Activated gamma-delta T cell treated with Interleukin-2 at 50 U/mL for 16 hours (primary cell): ENCODE measurements at regions not wholly inside any gene's neighbourhood (a gene's known extent, or its start where the extent isn't known, plus 50 kb on each side); places are given as distances from the start of the nearest gene placed in this dataset.
"Not testable (repeated sequence)": the region's sequence is repeated elsewhere in the genome, so short reads cannot be mapped to it uniquely, and the experiment has no call there.

Experiments used
- DNase-seq: peaks from one replicate; pipeline ENCODE4 v3.0.0-alpha.2; 2020

DNA sequence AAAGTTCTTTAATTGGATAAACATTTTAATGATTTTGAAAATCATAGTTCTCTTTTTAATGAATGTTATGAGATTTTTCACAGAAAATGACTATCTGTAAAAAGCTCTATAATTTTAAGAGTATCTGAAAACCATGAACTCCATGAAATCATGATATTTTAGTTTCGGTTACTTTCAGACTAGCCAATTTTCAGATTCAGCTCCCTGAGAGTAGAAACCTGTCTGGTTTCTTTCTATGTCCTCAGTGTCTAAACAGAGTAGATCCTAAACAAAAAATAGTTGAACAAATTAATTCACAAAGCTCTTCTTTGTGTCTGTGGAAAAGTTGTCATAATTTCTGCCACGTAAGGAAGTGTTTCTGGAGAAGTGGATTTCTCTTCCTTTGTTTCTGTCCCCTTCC, 1247.7 kb downstream of the NSUN3 start:
- no peak for DNase-seq

DNA sequence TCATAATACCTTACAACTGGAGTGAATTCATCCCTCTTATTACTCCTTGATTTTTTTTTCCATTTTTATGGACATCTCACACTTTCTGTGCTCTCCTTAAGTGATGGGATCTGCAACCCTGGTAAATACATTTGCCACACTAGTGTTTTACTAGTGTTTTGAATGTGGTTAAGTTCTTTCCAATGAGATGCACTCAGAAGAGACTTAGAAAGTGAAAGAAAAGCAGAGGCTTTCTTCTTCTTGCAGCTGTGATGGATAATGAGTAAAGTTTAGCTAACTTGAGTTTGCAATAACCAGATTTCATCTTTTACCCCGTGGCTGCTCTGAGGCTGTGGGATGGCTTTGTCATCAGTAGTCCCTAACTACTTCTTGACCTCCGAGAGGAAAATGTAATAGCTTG, 1248.4 kb downstream of the NSUN3 start:
- DNase-seq = no peak

DNA sequence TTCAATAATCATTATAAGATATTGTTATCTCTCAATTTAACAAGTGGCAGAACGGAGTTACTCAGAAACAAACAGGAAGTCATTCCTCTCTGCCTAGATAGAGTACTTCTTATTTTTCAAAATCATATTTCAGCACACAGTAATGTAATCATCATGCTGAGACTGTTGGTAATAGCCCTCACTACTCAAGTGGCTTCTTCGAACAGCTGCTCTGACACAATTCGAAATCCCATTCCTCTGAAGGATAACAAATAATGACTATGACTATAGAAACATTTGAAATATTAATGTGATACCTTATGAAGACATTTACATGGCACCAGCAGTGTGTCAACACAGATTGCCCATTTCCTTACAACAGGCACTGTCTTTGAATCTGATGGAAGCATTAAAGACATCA, 1249.8 kb downstream of the NSUN3 start:
- DNase-seq = no peak

DNA sequence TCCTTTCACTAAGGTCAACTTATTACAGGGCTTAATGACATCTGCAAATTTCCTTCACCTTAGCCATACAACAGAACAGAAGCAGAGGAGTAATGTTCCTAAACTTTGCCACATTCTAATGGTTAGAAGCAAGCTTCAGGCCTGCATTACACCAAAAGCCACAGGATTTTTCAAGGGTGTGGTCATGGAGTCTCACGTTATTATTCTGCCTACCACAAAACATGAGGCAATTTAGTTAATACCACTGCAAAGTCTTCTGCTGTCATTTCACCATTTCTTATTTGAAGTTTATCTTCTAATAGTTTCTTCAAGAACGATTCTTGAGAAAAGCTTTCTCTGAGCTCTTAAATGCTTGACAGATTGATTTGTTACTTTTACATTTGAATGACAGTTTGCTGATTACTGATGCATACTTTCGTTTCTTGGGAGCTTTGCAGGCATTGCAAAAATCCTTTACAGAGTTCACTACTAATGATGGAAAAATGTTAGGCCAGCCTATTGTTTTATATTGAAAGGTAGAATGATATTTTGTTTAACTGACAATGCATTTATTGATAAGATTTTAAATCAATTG, 1257.1 kb downstream of the NSUN3 start:
- no peak for DNase-seq

DNA sequence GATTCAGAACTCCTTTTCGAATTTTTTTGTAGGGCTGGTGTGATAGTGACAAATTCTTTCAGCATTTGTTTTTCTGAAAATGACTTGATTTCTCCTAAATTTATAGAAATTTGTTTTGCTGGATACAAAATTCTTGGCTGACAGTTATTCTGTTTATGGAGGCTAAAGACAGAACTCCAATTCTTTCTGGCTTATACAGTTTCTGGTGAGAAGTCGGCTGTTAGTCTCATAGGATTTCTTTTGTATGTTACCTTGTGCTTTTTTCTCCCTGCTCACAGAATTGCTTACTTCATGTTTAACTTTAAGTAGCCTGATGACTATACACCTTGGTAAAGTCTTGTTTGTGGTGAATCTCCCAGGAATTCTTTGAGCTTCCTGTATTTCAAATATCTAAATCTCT, 1264.6 kb downstream of the NSUN3 start:
- no peak for DNase-seq

DNA sequence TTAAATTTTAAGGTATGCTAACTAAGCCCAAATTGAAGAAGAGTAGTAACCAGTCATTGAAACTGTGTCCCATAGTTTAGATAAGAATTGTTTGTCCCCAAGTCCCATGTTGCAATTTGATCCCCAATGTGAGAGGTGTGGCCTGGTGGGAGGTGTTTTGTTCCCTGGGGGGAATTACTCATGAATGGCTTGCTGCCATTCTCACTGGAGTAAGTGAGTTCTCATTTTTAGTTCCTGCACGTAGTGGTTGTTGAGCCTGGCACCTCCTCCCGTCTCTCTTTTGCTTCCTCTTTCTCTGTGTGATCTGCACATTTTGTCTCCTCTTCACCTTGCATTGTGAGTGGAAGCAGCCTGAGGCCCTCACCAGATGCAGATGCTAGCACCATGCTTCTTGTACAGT, 1271.0 kb downstream of the NSUN3 start:
- DNase-seq = no peak

DNA sequence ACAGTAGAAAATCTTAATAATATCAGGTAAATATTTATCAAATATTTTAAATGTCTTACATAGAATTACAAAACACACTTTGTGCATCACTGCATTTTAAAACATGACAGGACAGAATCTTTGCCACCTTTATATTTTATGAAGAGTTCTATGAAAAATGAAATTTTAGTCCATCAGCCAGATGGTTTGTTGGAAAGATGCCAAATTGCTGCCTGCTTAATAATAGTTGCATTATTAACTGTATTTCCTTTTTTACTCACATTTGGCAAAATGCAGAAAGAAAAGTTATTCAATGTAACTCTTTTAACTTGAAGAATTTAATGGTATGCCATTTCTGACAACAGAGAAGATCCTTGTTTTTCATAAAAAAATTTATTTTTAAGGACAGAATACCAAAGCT, 1271.6 kb downstream of the NSUN3 start:
- no peak for DNase-seq

DNA sequence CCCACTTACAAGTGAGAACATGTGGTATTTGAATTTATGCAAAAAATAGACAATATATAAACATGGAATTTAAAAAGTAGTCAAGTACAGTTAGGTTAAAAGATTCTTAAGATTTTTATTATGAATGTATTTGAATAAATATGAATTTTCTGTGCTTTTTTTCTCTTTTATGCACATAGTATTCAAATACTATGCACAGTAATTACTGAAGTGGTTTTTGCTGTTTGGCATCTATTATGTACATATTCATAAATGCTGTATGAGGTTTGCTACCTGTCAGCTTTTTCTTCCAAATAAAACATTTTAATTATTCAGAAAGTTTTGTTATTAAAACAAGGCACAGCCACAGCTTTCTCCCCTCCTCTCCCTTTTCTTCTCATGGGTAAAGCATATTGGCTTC, 1272.7 kb downstream of the NSUN3 start:
- no peak for DNase-seq

DNA sequence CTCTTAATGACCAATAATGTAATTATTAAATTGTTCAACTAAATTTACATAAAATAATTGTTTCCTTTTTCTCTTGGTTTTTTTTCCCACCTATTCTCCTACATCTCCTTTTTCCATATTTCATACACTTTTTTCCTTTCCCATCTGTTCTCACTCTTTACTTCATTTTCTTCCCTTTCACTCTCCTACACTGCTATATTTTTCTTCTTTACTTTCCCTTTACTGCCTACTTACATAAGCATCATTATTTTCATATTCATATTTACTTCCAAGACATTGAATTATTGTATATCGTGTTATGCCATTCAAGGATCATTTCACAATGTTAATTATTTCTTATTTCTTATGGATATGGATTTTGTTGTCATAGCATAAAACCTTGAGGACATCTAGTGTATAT, 1275.6 kb downstream of the NSUN3 start:
- DNase-seq = no peak

DNA sequence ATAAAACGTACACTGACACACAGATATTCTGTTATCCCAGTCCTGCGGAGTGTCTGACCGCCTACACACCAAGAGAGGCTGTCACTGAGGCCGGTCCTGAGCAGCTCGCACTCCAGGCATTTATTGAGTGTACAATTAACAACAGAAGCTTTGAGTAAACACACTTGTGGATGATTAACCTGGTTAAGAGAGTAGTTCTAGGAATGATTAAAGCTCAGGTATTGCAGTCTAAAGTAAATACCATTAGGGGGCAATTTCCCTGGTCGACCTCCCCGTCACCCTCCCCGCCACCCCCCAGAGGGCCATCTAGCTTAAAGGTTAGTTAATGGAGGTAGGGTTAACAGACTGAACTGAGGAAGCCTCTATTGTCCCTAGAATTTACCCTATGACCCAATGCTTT, 1278.5 kb downstream of the NSUN3 start:
- no peak for DNase-seq

DNA sequence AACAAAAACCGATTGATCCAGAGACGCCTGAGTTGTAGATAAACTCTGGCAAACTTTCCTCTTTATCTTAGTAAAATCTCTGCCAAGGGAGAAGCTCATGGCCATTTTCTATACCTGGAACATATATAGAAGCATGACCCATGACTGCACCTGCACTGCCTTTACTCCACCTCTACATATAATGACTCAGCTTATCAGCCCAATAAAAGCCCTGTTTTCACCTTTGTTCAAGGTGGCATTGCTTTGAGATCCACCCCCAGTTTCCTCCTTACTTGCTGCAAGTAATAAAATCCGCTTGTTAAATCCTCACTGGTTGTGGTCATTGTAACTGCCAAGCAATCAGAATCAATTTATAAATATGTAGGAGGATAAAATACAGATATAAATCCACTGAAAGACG, 1280.4 kb downstream of the NSUN3 start:
- no peak for DNase-seq

DNA sequence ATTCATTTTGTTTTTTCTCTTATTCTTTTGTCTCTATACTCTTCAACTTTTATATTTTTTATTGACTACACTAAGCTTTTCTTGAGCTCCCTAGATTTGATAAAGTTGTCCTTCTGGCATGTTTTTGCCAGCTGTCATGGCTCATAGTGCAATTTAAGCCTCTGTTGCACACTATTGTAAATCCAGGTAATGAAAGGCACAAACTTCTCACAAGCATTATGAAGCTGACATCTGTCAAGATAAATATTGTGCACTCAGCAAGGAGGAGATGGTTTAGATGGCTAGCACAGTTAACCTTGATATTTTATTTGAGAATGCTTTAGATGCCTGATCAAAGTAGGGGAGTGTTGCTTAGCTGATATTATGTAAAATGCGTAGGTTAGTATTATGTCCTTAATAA, 1280.9 kb downstream of the NSUN3 start:
- DNase-seq = no peak

DNA sequence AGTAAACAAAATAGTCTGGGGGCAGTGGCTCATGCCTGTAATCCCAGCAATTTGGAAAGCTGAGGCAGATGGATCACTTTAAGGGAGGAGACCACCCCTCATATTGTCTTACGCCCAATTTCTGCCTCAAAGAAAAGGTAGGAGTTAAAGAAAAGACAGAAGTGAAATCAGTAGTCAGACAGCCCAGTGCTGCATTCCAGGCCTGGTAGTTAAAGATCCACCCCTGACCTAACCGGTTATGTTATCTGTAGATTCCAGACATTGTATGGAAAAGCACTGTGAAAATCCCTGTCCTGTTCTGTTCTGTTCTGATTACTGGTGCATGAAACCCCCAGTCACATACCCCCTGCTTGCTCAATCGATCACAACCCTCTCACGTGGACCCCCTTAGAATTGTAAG, 1285.1 kb downstream of the NSUN3 start:
- not testable (repeated sequence) for DNase-seq

DNA sequence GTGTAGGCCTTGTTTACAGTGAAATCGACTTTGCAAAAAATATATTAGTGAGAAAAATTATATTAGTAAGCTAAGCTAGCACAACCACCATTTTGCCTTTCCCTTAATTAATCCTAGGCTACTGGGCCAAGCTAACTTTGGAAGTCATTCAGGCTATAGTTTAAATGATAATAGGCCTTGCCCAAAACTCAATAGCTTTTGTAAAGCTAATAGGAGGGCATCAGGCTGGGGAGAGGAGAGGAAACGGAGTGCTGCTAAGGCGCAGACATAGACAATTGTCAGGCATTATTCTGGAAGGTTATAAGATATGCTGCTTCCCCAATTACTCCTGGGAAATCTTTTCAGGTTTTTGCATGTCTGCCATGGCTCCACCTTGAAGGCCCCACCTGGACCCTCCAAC, 1286.0 kb downstream of the NSUN3 start:
- no peak for DNase-seq

DNA sequence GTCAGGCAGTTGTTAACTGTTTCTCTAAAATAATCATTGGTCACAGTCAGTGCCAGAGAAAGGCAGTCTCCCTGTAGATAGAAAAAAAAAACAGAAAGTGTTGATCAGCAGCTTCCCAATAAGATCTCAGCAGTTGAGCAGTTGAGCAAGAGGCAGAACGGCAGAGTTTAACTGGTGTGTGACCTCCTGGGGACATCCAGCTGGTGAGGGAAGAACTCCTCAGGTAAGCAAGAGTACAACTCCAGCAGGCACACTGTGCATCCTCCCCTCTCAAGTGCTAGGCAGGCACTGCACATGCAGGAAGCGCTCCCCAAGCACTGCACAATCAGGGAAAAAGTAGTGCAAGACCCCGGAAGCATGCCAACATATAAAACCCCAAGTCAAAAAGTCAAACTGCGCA, 1287.2 kb downstream of the NSUN3 start:
- no peak for DNase-seq

DNA sequence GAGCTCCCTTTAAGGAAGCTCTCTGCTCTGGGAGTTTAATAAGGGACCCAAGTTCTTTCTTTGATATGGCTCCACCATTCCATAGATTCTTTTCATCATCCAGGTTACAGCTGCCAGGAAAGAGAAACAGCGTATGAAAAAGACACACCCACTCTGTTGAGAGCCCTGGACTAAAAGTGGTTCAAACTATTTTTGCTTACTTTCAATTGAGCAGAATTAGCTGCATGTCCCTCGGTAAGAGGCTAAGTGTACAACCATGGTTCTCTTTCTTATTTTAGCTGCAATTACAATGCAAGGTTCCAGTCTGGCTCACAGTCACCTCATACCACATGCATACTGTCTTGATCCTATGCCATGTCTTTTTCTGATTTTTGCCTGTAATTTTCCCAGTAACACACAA, 1288.3 kb downstream of the NSUN3 start:
- DNase-seq = no peak

DNA sequence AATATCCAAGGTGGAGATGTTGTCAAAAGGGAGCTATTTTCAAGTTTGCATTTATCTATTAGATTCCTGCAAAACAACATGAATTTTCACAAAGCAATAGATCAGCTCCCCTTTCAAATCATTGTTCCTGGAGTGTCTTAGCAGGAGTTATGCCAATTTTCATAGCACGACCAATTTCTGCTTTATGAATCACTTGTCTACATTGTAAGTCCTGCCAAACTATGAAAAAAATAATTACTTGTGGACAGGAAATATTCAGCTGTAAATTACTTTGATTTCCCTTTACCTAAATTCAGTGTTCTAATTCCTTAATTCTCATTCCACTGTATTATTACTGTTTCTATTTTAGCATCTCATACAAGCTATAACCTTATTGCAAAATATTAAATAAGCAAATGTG, 1289.6 kb downstream of the NSUN3 start:
- no peak for DNase-seq

DNA sequence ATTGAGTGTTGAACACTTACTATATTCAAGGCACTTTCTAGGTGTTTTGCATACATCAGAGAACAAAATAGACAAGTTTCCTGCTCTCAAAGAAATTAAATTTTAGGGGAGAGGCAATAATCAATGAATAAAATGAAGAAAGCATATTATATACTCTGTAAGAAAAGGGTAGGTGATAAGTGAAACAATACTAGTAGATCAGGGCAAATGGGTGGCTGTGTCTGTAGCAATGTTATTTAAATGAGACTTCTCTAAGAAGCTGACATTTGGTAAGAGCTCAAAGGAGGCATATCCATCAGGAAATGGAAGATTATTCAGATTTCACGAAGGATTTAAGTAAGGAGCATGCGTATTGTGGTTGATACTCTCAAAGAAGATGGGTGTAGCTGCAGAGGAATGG, 1291.6 kb downstream of the NSUN3 start:
- no peak for DNase-seq

DNA sequence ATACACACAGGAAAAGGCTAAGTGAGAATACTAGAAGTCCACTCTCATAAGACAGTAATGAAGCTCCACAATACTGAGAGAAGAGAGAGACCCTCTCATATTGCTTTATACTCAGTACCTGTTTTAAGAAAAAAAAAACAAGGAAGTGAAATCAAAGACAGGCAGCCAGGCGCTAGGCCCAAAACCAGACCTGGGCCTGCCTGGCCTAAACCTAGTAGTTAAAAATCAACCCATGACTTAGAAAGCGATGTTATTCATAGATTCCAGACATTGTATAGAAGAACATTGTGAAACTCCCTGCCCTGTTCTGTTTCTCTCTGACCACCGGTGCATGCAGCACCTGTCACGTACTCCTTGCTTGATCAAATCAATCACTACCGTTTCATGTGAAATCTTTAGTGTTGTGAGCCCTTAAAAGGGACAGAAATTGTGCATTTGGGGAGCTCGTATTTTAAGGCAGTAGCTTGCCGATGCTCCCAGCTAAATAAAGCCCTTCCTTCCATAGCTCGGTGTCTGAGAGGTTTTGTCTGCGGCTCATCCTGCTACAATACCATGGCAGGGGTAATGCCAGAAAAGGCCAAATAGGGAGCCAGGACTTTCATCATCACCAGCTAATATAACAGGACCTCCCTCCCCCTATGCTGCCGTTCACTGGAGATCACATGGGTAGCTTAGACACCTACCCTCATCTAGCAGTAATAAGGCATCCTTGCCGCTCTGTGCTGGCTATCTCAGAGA, 1294.1 kb downstream of the NSUN3 start:
- no peak for DNase-seq

DNA sequence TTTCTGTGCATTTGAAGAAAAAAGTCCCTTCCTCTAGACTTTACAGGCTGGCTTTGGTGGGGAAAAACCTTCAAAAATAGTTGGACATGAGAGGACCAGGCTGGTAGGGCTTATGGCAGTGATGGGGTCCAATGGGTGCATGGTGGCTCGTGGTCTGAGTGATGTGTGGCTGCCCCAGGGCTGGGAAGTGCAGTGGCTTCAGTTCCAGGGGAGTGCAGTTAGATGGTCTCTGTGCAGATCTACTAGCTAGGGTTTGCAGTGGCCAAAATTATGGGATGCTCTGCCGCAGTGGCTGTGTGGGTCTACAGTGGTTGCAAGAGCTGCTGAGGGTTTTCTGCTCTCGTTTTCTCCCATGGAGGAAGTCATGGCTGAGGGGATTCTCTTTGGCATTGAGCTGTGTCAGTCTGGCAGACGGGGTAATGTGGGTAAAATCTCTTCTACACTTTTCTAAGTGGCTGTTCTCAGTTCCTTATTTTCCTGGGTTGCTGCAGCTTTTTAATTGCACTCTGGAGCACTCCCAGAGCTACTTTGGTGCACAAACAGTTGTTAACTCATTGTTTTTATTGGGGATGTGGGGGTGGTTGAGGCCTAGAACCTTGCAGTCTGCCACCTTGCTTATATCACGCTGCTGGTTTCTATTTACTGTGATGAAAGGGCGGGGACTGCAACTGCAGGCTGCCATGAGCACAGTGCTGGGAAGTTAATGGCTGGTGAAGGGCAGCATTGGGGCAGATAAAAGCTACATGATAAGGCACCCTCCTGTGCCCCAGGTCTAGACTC, 1324.6 kb downstream of the NSUN3 start:
- no peak for DNase-seq

DNA sequence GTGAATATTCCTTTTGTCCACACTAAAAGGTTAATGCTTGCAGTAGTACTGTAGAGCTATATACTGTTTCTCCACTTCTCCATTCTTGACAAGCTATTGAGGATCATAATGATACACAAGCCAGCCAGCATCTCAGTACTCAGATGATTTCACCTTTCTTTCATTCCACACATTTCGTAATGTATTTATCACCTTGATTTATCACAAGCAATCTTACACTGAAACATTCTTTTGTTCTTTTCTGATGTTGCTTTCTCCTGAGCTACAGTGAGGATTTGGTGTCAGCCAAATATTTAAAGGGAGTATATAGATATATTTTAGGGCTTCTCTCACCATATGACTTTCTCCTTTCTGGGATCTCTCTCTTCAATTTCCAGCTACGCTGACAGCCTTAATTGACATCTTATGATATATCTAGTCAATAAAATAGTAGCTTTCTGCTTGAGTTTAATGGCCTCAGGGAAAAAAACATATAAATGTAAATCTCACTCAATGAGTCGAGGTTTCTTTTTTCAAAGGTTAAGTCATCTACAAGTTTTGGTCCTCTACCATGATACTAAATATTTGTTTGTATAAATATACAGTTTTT, 1327.0 kb downstream of the NSUN3 start:
- DNase-seq = no peak

DNA sequence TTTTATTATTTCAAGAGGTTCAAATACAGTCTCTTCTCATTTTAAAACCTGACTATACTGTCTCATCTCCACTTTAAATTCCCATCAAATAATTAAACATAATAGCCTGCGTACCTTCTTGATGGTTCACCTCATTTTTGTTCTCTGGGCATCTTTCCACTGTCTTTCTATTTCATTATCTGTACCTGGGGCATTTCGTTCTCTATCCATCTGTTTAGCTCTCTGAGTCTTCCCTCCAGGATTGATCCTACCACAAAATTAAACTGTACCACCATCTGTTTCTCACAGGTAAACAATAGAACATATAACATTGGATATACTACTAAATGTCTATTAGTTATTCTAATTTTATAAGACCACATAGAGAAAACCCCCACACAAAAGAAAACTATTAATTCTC, 1331.4 kb downstream of the NSUN3 start:
- DNase-seq = no peak

DNA sequence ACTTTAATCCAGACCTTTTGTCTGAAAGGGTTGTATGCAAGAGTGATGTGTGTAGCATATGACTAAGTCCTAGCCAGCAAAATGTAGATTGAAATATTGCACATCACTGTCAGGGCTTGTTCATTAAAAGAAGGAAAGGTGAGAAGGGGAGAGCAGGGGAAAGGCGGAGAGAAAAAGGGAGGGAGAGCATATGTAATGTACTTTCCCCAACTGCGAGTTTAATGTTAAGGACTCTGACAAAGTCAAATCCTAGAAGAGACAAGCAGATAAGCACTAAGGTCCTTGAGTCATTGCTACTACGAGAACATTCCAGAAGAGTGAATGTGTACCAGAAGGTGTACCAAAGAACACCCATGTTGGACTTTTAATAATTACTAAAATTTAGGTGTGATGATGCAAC, 1336.7 kb downstream of the NSUN3 start:
- no peak for DNase-seq

DNA sequence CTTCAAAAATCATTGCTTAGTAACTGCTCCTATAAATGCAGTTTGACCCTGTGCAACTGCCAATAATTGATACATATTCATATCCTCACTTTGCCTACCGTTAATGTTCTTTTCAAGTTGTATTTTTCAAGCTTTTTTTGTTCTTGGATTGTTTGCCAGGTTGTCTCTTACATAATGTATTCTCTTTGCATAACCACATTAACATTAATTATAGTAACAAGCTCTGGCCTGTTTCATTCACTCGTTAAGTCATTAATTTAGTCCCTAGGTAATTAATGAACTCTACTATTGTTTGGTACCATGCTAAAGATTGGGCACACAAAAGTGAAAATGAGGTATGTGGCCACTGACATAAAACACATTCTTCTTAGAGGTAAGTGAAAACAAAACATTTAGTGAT, 1338.8 kb downstream of the NSUN3 start:
- no peak for DNase-seq
